Muscle of back (tissue), 3 donors: ENCODE measurements at regions not wholly inside any gene's neighbourhood (a gene's known extent, or its start where the extent isn't known, plus 50 kb on each side); places are given as distances from the start of the nearest gene placed in this dataset.

Experiments
- DNase-seq, 3 donors: peaks; one replicate each; pipeline versions ENCODE4 v3.0.0 to v3.0.0-alpha.2; 2013

- no peak for DNase-seq
Measured at GRCh38 chr5:89133129-89133528, 250.1 kb upstream of the MEF2C start.

DNA sequence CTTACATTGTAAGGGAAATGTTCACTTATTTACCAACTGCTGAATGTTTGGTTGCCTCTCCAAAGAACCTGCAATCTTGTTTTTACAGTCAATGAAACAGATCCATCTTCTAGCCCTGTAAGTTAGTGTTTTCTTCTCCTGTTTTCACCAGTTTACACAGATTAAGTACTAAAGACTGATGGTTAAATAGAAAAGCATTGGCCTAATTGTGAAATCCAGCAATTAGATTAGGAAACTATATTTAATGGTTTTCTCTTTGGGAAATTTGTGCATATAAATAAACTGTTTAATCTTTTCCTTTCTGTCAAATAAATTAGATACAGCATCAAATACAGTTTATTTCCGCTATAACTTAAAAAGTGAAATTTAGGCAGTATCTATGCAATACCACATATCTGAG is 247.9 kb upstream of the MEF2C start:
- DNase-seq: no peak

DNA sequence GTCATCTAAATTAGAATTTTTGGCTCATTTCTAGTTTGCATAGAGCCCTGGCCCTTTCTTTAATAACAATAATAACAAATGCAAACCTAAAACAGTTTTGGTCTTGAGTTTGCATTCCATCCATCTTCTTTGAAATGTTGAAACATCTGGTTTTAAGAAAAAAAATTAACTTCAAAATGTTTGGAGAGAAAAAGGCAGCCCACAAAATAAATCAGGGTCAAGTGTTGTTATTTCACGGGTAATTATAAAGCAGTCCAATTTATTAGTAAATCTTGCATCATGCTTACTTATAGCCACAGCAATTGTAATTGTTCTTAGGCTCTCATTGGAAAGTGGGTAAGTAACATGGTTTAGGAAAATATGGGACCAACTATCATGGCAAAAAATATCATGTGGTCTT is 247.0 kb upstream of the MEF2C start:
- DNase-seq: no peak

DNA sequence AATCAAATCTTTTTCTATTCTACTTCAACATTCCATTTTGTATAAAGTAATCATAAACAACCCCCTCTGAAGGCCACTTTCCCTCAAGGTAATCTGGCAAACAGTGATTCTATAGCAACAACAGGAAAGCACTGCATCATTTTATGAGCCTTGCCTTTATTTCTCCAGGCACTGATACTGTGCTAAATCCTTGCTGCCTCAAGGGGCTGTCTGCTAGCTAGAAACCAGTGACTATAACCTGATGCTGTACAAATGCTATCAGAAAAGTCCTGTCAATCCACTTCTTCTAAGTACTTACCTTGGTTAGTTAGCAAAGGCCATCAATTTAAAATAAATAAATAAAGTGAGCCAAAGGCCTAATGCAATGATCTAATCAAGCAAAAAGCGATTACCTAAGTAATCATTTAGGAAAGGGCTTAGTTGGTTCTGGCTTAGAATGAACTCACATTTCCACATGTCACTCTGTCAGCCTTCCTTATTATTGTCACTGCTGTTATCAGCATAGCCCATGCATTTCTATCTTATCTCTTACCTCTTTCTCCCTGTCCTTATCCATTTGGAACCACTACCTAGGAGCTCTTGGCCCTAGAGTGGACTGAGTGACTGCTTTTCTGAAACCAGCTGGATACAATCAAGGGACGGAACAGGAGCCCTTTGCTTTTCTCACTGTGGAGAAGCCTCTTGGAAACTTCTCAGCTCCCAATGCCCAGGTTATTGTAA is 246.1 kb upstream of the MEF2C start:
- DNase-seq: no peak

DNA sequence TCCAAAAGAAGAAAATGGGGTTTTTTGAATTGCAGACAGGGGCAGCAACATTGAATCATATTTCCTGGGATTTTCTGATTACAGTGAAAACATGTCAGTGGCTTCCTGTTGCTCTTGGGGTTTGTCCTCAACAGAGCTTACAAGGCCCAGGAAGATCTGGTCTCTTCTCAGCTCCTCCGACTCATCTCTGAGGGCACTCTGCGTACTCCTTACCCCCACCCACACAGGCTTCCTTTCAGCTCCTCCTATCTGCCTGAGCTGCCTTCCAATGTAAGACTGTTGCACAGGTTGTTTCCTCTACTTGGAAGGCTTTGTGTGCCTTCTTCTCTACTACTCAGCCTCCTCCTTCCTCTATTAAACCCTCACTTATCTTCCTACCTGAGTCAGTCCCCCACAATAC is 245.1 kb upstream of the MEF2C start:
- DNase-seq: peak in 1 of 3 donors; percentile 12

GRCh38 chr5:89127191-89127590 is 244.2 kb upstream of the MEF2C start:
- DNase-seq: no peak

GRCh38 chr5:89125372-89125771 is 242.4 kb upstream of the MEF2C start:
- no peak for DNase-seq

DNA sequence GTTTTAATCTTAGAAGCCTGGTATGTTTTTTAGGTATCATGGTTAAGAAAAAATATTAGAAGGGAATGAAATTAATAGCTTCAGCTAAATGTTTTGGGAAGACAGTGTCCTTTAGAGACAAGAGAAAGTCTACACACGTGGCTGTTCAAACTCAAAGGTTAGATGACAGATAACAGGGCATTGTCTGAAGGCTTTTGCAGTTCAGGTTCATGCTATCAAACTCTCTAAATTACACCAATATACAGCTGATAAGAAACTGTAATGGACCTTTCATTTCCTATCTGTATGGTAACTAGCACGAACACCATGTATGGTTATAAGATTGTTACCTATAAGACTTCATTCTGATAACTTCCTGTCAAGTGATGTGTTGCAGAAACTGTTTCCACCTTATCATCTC is 240.6 kb upstream of the MEF2C start:
- DNase-seq: no peak

DNA sequence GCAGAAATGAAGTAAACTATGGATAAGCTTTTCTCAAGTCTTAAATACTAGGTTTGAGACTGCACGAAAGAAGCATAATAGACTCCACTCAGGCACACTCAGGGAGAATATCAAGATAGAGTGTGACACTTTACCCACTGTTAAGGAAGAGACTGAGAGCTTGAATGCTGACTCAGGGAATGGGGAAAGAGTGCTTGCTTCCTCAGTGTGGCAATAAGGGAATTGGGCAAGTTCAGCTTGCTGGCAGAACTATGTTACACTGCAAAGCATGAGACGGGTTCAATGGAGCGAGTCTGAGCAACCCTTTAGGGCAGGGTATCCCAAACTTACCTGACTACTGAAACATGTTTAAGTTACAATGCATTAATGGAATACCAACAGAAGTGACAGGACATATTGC is 237.7 kb upstream of the MEF2C start:
- peak in 1 of 3 donors; percentile 38 for DNase-seq

DNA sequence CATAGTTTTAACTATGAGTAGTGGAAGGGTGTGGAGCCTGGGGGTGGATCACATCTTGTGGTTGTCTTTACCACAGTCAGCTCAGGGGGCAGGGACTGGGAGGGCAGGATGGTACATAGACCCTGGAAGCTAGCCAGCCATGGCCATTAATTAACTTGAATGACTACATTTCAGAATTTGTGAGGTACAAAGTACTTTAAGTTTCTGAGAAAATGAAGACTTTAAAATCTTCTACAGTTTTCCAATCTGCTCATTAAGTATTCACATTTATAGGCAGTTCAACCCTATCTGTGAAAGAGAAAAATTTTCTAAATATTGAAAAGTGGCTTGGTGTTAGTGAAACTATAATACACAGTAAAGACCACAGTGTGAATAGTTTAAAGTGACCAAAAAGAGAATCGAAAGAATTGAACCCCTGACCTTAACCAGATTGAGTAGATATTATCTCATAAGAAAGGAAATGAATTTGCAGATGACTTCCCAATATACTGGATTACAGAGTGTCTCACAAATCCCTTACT is 234.2 kb upstream of the MEF2C start:
- no peak for DNase-seq

GRCh38 chr5:89110916-89111646 is 228.1 kb upstream of the MEF2C start:
- no peak for DNase-seq

DNA sequence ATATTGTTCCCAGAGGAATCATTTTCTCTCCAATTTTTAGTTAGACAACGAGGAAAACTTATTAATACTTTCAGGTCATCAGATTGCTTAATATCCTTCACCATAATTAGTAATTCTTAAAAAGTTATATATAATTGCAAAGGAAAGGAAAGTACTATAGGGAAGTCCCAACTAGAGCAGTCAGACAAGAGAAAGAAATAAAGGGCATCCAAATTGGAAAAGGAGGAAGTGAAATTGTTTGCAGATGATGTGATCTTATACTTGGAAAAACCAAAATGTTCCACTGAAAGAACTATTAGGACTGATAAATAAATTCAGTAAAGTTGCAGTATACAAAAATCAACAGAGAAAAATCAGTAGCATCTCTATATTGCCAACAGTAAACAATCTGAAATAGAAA is 223.5 kb upstream of the MEF2C start:
- no peak for DNase-seq

- no peak for DNase-seq
Measured at GRCh38 chr5:89105836-89106235, 222.9 kb upstream of the MEF2C start.

- no peak for DNase-seq
Measured at GRCh38 chr5:89105171-89105695, 222.2 kb upstream of the MEF2C start.

DNA sequence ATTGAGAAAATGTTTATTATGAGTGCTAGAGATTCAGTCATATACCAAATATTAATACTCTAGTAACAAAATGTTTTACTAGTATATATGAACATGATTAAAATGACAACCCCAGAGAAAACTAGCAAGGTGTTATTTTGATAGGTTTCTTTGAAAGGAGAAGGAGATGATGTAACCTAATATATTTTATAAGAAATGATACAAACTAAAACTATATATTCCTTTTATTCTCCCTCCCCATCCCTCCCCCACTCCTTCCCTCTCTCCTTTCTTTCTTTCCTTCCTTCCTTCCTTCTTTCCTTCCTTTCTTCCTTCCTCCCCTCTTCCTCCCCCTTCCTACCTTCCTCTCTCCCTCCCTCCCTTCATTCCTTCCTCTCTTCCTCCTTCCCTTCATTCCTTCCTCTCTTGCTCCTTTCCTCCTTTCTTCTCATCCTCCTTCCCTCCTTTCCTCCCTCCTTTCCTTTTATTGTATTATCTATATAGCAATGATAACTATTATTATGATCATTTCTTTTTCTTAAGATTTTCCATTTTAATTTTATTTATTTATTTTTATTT is 215.3 kb upstream of the MEF2C start:
- DNase-seq: no peak

DNA sequence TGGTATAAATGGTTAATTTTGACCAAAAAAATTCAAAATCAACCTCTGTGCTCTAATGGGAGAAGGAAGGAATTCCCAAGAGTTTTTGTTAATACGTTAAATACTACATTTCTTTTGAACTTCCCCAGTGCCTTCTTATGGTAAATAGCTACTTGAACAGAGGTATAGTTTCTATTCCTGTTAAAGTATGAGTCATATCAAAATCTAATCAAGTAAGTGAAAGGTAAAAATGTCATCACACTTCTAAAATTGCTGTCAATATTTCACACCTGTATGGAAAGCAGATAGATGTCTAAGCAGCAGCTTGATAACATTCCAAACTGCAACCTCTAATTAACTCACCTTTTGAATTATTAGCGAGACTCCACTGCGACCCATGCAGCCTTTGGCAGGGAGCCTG is 214.1 kb upstream of the MEF2C start:
- DNase-seq: no peak

GRCh38 chr5:89095341-89095740 is 212.4 kb upstream of the MEF2C start:
- DNase-seq: no peak

DNA sequence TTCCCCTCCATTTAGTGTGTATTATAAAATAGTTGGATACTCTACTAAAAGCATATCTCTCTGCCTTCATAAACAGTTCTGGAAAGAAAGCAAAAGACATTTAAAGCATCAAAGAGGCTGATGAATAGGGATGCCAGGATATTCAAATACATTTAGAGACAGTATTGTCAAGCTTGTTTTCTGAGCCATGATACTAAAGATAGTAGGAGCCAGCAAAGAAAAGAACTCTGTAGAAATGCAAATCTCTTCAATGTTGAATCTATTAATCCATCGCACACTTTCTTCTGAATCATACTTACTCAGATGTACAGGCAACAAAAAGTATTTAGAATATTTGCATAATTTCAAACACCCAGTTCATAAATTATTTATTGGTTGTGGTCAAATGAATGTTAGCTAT is 207.1 kb upstream of the MEF2C start:
- DNase-seq: no peak

- peak in 1 of 3 donors; percentile 6 for DNase-seq
Measured at GRCh38 chr5:89087551-89088318, 204.8 kb upstream of the MEF2C start.

DNA sequence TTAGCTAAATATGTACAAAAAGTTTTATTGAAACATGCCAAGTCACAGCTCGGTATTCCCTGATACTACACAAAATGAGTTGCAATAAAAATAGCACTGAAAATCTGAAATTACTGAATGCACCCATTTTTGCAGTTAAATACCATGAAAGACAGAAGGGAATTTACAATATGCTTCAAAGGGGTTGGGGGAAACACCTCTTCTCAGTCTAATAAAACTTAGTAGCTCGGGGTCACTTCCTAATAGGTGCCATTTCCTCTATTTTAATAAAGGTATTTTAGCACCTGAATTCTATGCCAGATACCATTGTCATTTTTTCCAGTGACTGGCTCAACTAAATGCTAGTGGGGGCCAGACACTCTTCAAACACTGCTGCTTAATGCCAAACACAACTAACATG is 204.1 kb upstream of the MEF2C start:
- DNase-seq: no peak

GRCh38 chr5:89086390-89087086 is 203.6 kb upstream of the MEF2C start:
- DNase-seq: no peak
